HEK293 (cell line): ENCODE measurements at regions not wholly inside any gene's neighbourhood (a gene's known extent, or its start where the extent isn't known, plus 50 kb on each side); places are given as distances from the start of the nearest gene placed in this dataset.

Source experiments
- CTCF ChIA-PET: fragments of 350-600 bp; formaldehyde crosslinking; extraction: SDS; loops from one replicate; lab custom pipeline; 2021; ENCODE audit warnings: antibody characterized with exemption; lab: Yijun Ruan, JAX
- POLR2A ChIA-PET: fragments of 300-600 bp; formaldehyde crosslinking; extraction: SDS; loops from one replicate; lab custom pipeline; 2020; ENCODE audit warnings: antibody characterized with exemption, inconsistent platforms; lab: Yijun Ruan, JAX
- H3K27ac ChIP-seq: fragments of 200-500 bp; sonication (Bioruptor generic); 2 replicates; pipeline ENCODE4 v1.5.1; 2014; ENCODE audit warnings: low read depth, low read length, control low read depth, inconsistent platforms; ENCODE audit errors: extremely low read depth
- H3K36me3 ChIP-seq, 2 experiments: fragments of 200-500 bp in 1 of 2; sonication (Bioruptor generic) in 1 of 2; 1 replicate in 1 of 2; 2 replicates in 1 of 2; pipeline ENCODE4 v1.5.1; 2014 to 2017; ENCODE audit warnings: inconsistent platforms in 2 of 2, low read length in 2 of 2; ENCODE audit not compliant: control insufficient read depth in 2 of 2, insufficient read depth in 1 of 2
- H3K4me1 ChIP-seq: fragments of 200-500 bp; sonication (Bioruptor generic); 2 replicates; pipeline ENCODE4 v1.5.1; 2014; ENCODE audit warnings: mild to moderate bottlenecking, low read length, inconsistent platforms; ENCODE audit not compliant: control insufficient read depth, insufficient read depth
- H3K4me3 ChIP-seq: 2 replicates; pipeline ENCODE4 v1.5.1; 2011; ENCODE audit warnings: low read depth, mild to moderate bottlenecking, control low read depth, low read length, moderate library complexity
- H3K9me3 ChIP-seq: fragments of 200-500 bp; sonication (Bioruptor generic); 2 replicates; pipeline ENCODE4 v1.5.1; 2014; ENCODE audit warnings: low read depth, low read length, inconsistent platforms; ENCODE audit not compliant: control insufficient read depth, insufficient read depth
- EGR2 ChIP-seq: fragments of 450-650 bp; formaldehyde crosslinking; IDR thresholded peaks from 2 replicates; pipeline ENCODE4 v1.5.1; 2016; ENCODE audit warnings: low read depth, missing biosample characterization, missing genetic modification characterization
- HOXC10 ChIP-seq: sonication (generic); formaldehyde crosslinking; IDR thresholded peaks from 2 replicates; pipeline ENCODE4 v1.8.1; 2023; ENCODE audit warnings: mild to moderate bottlenecking, missing genetic modification reagents
- KLF8 ChIP-seq: fragments of 450-650 bp; formaldehyde crosslinking; IDR thresholded peaks from 2 replicates; pipeline ENCODE4 v1.5.1; 2016; ENCODE audit warnings: missing biosample characterization, missing genetic modification characterization
- OSR2 ChIP-seq: fragments of 450-650 bp; formaldehyde crosslinking; IDR thresholded peaks from 2 replicates; pipeline ENCODE4 v1.5.1; 2016; ENCODE audit warnings: missing biosample characterization, missing genetic modification characterization
- WT1 ChIP-seq: fragments of 450-650 bp; formaldehyde crosslinking; IDR thresholded peaks from 2 replicates; pipeline ENCODE4 v1.5.1; 2016; ENCODE audit warnings: missing biosample characterization, missing genetic modification characterization
- ZBTB20 ChIP-seq: fragments of 450-650 bp; formaldehyde crosslinking; IDR thresholded peaks from 2 replicates; pipeline ENCODE4 v1.5.1; 2016; ENCODE audit warnings: missing biosample characterization, missing genetic modification characterization
- ZBTB48 ChIP-seq: fragments of 450-650 bp; formaldehyde crosslinking; IDR thresholded peaks from 2 replicates; pipeline ENCODE4 v1.5.1; 2016; ENCODE audit warnings: missing biosample characterization, missing genetic modification characterization
- ZBTB8A ChIP-seq: fragments of 450-650 bp; formaldehyde crosslinking; IDR thresholded peaks from 2 replicates; pipeline ENCODE4 v1.5.1; 2016; ENCODE audit warnings: missing biosample characterization, missing genetic modification characterization
- ZEB2 ChIP-seq: fragments of 450-650 bp; formaldehyde crosslinking; IDR thresholded peaks from 2 replicates; pipeline ENCODE4 v1.5.1; 2016; ENCODE audit warnings: missing biosample characterization, missing genetic modification characterization
- ZFHX2 ChIP-seq: fragments of 450-650 bp; formaldehyde crosslinking; conservative IDR thresholded peaks from 2 replicates; pipeline ENCODE4 v1.5.1; 2016; ENCODE audit warnings: missing biosample characterization, missing genetic modification characterization
- ZIC2 ChIP-seq: fragments of 450-650 bp; formaldehyde crosslinking; IDR thresholded peaks from 2 replicates; pipeline ENCODE4 v1.5.1; 2016; ENCODE audit warnings: missing biosample characterization, missing genetic modification characterization
- ZNF114 ChIP-seq: fragments of 450-650 bp; formaldehyde crosslinking; IDR thresholded peaks from 2 replicates; pipeline ENCODE4 v1.5.0; 2017; ENCODE audit warnings: missing biosample characterization, missing genetic modification characterization
- ZNF169 ChIP-seq: fragments of 450-650 bp; formaldehyde crosslinking; IDR thresholded peaks from 2 replicates; pipeline ENCODE4 v1.5.1; 2016; ENCODE audit warnings: missing biosample characterization, missing genetic modification characterization
- ZNF2 ChIP-seq: fragments of 450-650 bp; formaldehyde crosslinking; IDR thresholded peaks from 2 replicates; pipeline ENCODE4 v1.5.1; 2016; ENCODE audit warnings: missing biosample characterization, missing genetic modification characterization
- ZNF302 ChIP-seq: fragments of 450-650 bp; formaldehyde crosslinking; IDR thresholded peaks from 2 replicates; pipeline ENCODE4 v1.5.1; 2016; ENCODE audit warnings: missing biosample characterization, missing genetic modification characterization, low read depth
- ZNF37A ChIP-seq: fragments of 450-650 bp; IDR thresholded peaks from 2 replicates; pipeline ENCODE4 v1.5.1; 2018; ENCODE audit warnings: missing biosample characterization, missing genetic modification characterization
- ZNF391 ChIP-seq: fragments of 450-650 bp; formaldehyde crosslinking; IDR thresholded peaks from 2 replicates; pipeline ENCODE4 v1.5.1; 2016; ENCODE audit warnings: low read depth, missing biosample characterization, missing genetic modification characterization, borderline replicate concordance
- ZNF433 ChIP-seq: fragments of 450-650 bp; formaldehyde crosslinking; IDR thresholded peaks from 2 replicates; pipeline ENCODE4 v1.5.1; 2016; ENCODE audit warnings: missing biosample characterization, missing genetic modification characterization, low read depth
- ZNF521 ChIP-seq: fragments of 450-650 bp; formaldehyde crosslinking; IDR thresholded peaks from 2 replicates; pipeline ENCODE4 v1.5.1; 2017; ENCODE audit warnings: missing biosample characterization, mild to moderate bottlenecking, missing genetic modification characterization
- ZNF530 ChIP-seq: fragments of 450-650 bp; formaldehyde crosslinking; IDR thresholded peaks from 2 replicates; pipeline ENCODE4 v1.5.1; 2016; ENCODE audit warnings: low read depth, missing biosample characterization, missing genetic modification characterization
- ZNF561 ChIP-seq: fragments of 450-650 bp; IDR thresholded peaks from 2 replicates; pipeline ENCODE4 v1.5.1; 2018; ENCODE audit warnings: missing biosample characterization, missing genetic modification characterization, borderline replicate concordance
- ZNF707 ChIP-seq: fragments of 450-650 bp; formaldehyde crosslinking; IDR thresholded peaks from 2 replicates; pipeline ENCODE4 v1.5.1; 2016; ENCODE audit warnings: missing biosample characterization, missing genetic modification characterization
- ZNF776 ChIP-seq: fragments of 450-650 bp; formaldehyde crosslinking; IDR thresholded peaks from 2 replicates; pipeline ENCODE4 v1.5.0; 2017; ENCODE audit warnings: missing biosample characterization, missing genetic modification characterization, borderline replicate concordance
- ZNF777 ChIP-seq: fragments of 450-650 bp; formaldehyde crosslinking; IDR thresholded peaks from 2 replicates; pipeline ENCODE4 v1.5.1; 2017; ENCODE audit warnings: missing biosample characterization, missing genetic modification characterization, borderline replicate concordance
- ZNF785 ChIP-seq: fragments of 450-650 bp; formaldehyde crosslinking; IDR thresholded peaks from 2 replicates; pipeline ENCODE4 v1.5.1; 2016; ENCODE audit warnings: missing biosample characterization, missing genetic modification characterization
- ZNF830 ChIP-seq: fragments of 450-650 bp; IDR thresholded peaks from 2 replicates; pipeline ENCODE4 v1.5.0; 2018; ENCODE audit warnings: missing biosample characterization, missing genetic modification characterization, low read depth, mild to moderate bottlenecking, moderate library complexity
- TF ChIP-seq, protein P1 (sequence below): fragments of 450-650 bp; formaldehyde crosslinking; optimal IDR thresholded peaks from 2 replicates; pipeline ENCODE3; 2016; ENCODE audit warnings: missing biosample characterization, mild to moderate bottlenecking, missing genetic modification characterization

DNA sequence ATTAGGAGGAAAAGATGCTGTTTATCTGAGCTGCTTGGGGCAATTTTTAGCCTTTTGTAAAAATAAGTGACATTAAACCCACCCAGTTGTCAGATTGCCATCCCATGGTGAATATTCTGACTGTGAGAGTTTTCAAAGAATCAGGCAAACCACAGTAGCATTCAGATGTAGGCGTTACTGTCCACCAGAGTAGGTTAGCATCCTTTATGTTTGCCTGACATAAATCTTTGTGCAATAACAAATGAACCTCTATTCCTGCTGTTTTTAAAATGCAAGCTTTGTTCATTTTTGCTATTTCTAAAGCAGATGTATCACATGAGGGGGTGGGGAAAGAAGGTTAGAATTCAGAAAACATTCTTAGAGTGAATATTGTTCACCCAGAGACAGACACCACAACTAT is 427.8 kb downstream of the CDH9 start:
- no peaks in the 10 kb centered on the region for H3K36me3 ChIP-seq
- POLR2A ChIA-PET: no interaction called here
- H3K9me3 ChIP-seq: no peaks in the 10 kb centered on the region
- H3K4me1 ChIP-seq: no peaks in the 10 kb centered on the region
- TF ChIP-seq ZNF777 (tag by site-specific recombination): no peak
- TF ChIP-seq ZBTB8A (tag by site-specific recombination): no peak
- TF ChIP-seq ZNF2 (tag by site-specific recombination): no peak
- no peak for TF ChIP-seq EGR2
- no peak for TF ChIP-seq ZNF114 (tag by site-specific recombination)
- no peak for TF ChIP-seq ZNF433
- no peak for TF ChIP-seq ZBTB48 (tag by site-specific recombination)
- TF ChIP-seq ZNF521: no peak
- no peak for TF ChIP-seq HOXC10
- no peak for TF ChIP-seq ZIC2 (tag by site-specific recombination)
- no peak for TF ChIP-seq ZFHX2 (tag by site-specific recombination)
- TF ChIP-seq ZBTB20 (tag by site-specific recombination): no peak
- CTCF ChIA-PET: no interaction called here
- no peak overlapping the region for H3K27ac ChIP-seq
- no peak overlapping the region for H3K4me3 ChIP-seq

DNA sequence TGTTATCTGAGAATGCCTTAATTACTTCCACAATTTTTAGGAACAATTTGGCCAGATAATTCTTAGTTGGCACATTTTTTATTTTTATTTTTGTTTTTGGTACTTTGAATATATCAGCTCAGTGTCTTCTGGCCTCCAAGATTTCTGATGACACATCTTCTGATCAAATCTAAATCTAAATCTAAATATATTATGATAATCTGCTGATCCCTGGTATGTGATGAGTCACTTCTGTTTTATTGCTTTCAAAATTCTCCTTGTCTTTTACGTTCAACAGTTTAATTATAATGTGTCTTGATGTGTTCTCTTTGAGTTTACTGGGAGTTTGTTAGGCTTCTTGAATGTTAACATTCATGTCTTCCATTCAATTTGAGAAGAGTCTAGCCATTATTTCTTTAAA is 436.8 kb downstream of the CDH9 start:
- Histone ChIP-seq H3K9me3 (no peaks in the 10 kb centered on the region), H3K4me1 (no peaks in the 10 kb centered on the region), H3K4me3 (no peak overlapping the region), H3K27ac (no peak overlapping the region), H3K36me3 (no peaks in the 10 kb centered on the region)
- ChIA-PET POLR2A (no interaction called here), CTCF (no interaction called here)
- TF ChIP-seq, protein P1, sequence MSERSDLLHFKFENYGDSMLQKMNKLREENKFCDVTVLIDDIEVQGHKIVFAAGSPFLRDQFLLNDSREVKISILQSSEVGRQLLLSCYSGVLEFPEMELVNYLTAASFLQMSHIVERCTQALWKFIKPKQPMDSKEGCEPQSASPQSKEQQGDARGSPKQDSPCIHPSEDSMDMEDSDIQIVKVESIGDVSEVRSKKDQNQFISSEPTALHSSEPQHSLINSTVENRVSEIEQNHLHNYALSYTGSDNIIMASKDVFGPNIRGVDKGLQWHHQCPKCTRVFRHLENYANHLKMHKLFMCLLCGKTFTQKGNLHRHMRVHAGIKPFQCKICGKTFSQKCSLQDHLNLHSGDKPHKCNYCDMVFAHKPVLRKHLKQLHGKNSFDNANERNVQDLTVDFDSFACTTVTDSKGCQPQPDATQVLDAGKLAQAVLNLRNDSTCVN (tag by site-specific recombination): no peak
- TF ChIP-seq ZNF561 (tag by site-specific recombination) (no peak), ZEB2 (tag by site-specific recombination) (no peak), ZNF785 (tag by site-specific recombination) (no peak), ZNF530 (tag by site-specific recombination) (no peak), OSR2 (tag by site-specific recombination) (no peak), ZNF391 (tag by site-specific recombination) (no peak), KLF8 (tag by site-specific recombination) (no peak), ZNF707 (no peak), ZNF776 (tag by site-specific recombination) (no peak), ZNF302 (tag by site-specific recombination) (no peak), ZNF830 (no peak), WT1 (no peak), ZNF169 (tag by site-specific recombination) (no peak), EGR2 (no peak), ZNF37A (no peak)
